ENCODE measurements at regions not wholly inside any gene's neighbourhood (a gene's known extent, or its start where the extent isn't known, plus 50 kb on each side); places are given as distances from the start of the nearest gene placed in this dataset.

DNA sequence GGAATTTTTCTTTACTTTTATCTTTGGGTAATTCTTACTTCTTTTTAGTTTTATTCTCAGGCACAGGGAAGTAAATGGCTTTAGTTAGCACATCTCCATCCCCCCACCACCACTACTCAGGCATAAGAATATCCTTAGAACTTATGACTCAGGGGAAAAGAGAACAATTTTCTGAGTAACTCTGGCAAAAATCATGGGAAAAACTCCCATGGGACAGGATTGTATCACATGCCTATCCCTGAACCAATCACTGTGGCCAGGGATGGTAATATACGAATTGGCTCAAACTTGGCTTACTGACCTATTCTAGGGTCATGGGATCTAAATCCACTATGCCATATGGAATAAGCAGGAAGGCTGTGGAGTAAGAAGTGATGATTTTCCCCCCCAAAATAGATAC lies 339.1 kb downstream of the BTBD3 start:
- no peak for TF ChIP-seq CEBPB (IDR thresholded peaks at IDR 0.05)
- no peak for TF ChIP-seq YY1 (IDR thresholded peaks at IDR 0.05; ENCODE audit: low read depth)
- TF ChIP-seq TAF1 (IDR thresholded peaks at IDR 0.05; ENCODE audit: low read depth) = no peak
- TF ChIP-seq REST (IDR thresholded peaks at IDR 0.05; ENCODE audit: low read depth) = no peak
- TF ChIP-seq EP300 (IDR thresholded peaks at IDR 0.05; ENCODE audit: borderline replicate concordance) = no peak
- no peak for TF ChIP-seq EGR1 (IDR thresholded peaks at IDR 0.05)
- no peak for TF ChIP-seq TCF12 (IDR thresholded peaks at IDR 0.05; ENCODE audit: low read depth)
- no peak for TF ChIP-seq ZBTB7A (IDR thresholded peaks at IDR 0.05; ENCODE audit: low read depth)
- no peak for TF ChIP-seq MAX (IDR thresholded peaks at IDR 0.05)
- no peak for TF ChIP-seq CREB1 (IDR thresholded peaks at IDR 0.05; ENCODE audit: low read depth)
- TF ChIP-seq RAD21 (IDR thresholded peaks at IDR 0.05; ENCODE audit: low read depth) = no peak
- TF ChIP-seq NFIC (IDR thresholded peaks at IDR 0.05) = no peak
- TF ChIP-seq USF1 (IDR thresholded peaks at IDR 0.05) = no peak

Measured in Ishikawa (cell line).